Esophagus squamous epithelium (tissue), 4 donors: ENCODE measurements at regions not wholly inside any gene's neighbourhood (a gene's known extent, or its start where the extent isn't known, plus 50 kb on each side); places are given as distances from the start of the nearest gene placed in this dataset.

Source experiments
- CTCF ChIP-seq, 6 experiments: fragments of 450-650 bp in 4 of 6; fragments of 200-600 bp in 2 of 6; sonication (generic) in 2 of 6; IDR thresholded peaks; one replicate each; pipeline ENCODE4 v1.5.1; 2016 to 2019; ENCODE audit warnings: antibody characterized with exemption in 6 of 6, mild to moderate bottlenecking in 4 of 6, moderate library complexity in 4 of 6
- POLR2A ChIP-seq, 4 donors: fragments of 450-650 bp; IDR thresholded peaks; one replicate each; pipeline ENCODE4 v1.6.1; 2017; ENCODE audit warnings: antibody characterized with exemption in 4 of 4, mild to moderate bottlenecking in 4 of 4, moderate library complexity in 3 of 4

GRCh38 chr5:18560602-18561001 is 926.3 kb downstream of the TAF11L14 start:
- TF ChIP-seq CTCF (IDR thresholded peaks at IDR 0.05) (no peak), POLR2A (IDR thresholded peaks at IDR 0.05) (no peak)
